HepG2 (cell line): ENCODE measurements at regions not wholly inside any gene's neighbourhood (a gene's known extent, or its start where the extent isn't known, plus 50 kb on each side); places are given as distances from the start of the nearest gene placed in this dataset.

Experiments used
- ATAC-seq: fragments of 200-7000 bp; cut with Tn5 transposase; 3 replicates; pipeline ENCODE4 v1.9.1; 2020; ENCODE audit warnings: mild to moderate bottlenecking, moderate library complexity
- BruUV-seq: library from RNA; stranded (reverse); fragments of 400-500 nt; replicated peaks from 2 replicates; lab custom pipeline; 2021; lab: Mats Ljungman, UMichigan
- CTCF ChIA-PET: fragments of 300-600 bp; formaldehyde crosslinking; extraction: SDS; loops from one replicate; lab custom pipeline; 2021; ENCODE audit warnings: low total read pairs, inconsistent platforms, low intra/inter-chr PET ratio; lab: Yijun Ruan, JAX
- POLR2A ChIA-PET: fragments of 350-600 bp; sonication (Branson Sonifier 250); formaldehyde crosslinking; loops from one replicate; lab custom pipeline; 2020; ENCODE audit warnings: antibody characterized with exemption, inconsistent platforms; lab: Yijun Ruan, JAX
- DNase-seq: peaks from one replicate; pipeline ENCODE4 v3.0.0-alpha.2; 2015; ENCODE audit warnings: low spot score
- FAIRE-seq: peaks from 3 replicates; lab custom pipeline; 2011; peaks lifted over from hg19 to GRCh38; lab: Jason Lieb, UNC
- H2AFZ ChIP-seq: one replicate; pipeline ENCODE4 v1.6.1; 2011; ENCODE audit warnings: low read length, inconsistent platforms
- H3K27ac ChIP-seq: fragments of 300-600 bp; 3 replicates; pipeline ENCODE4 v1.8.0; 2011; ENCODE audit warnings: mixed run types, mild to moderate bottlenecking, mixed read lengths, low read length, inconsistent platforms; ENCODE audit not compliant: insufficient read depth; ENCODE audit errors: extremely low read length
- H3K27me3 ChIP-seq, 2 experiments: fragments of 200-600 bp in 1 of 2; 2 replicates in 1 of 2; 3 replicates in 1 of 2; pipeline versions ENCODE4 v1.6.0 to v1.8.0; 2011; ENCODE audit warnings: low read length in 2 of 2, mild to moderate bottlenecking in 2 of 2, moderate library complexity in 2 of 2, inconsistent platforms in 1 of 2; ENCODE audit not compliant: insufficient read depth in 2 of 2, control insufficient read depth in 1 of 2
- H3K36me3 ChIP-seq, 2 experiments: fragments of 200-600 bp in 1 of 2; replicated peaks in 1 of 2; 2 replicates in 1 of 2; 3 replicates in 1 of 2; pipeline versions ENCODE4 v1.5.1 to v1.8.0; 2011; ENCODE audit warnings: low read length in 2 of 2, inconsistent platforms in 1 of 2; ENCODE audit not compliant: insufficient read depth in 2 of 2, control insufficient read depth in 1 of 2
- H3K4me1 ChIP-seq: 2 replicates; pipeline ENCODE4 v1.5.1; 2012; ENCODE audit warnings: low read length, inconsistent platforms; ENCODE audit not compliant: insufficient read depth
- H3K4me2 ChIP-seq: 2 replicates; pipeline ENCODE4 v1.6.0; 2011; ENCODE audit warnings: low read depth, low read length, inconsistent platforms
- H3K4me3 ChIP-seq, 3 experiments: fragments of 200-600 bp in 1 of 3; sonication (generic), shearing (Covaris generic) in 1 of 3; replicated peaks in 1 of 3; 2 replicates each; pipeline ENCODE4 v1.5.1; 2011 to 2016; ENCODE audit warnings: low read length in 3 of 3, inconsistent platforms in 2 of 3, low read depth in 2 of 3, mild to moderate bottlenecking in 2 of 3, control low read depth in 1 of 3, mixed read lengths in 1 of 3; ENCODE audit not compliant: insufficient read depth in 1 of 3
- H3K79me2 ChIP-seq: one replicate; pipeline ENCODE4 v1.6.1; 2011; ENCODE audit warnings: low read length, inconsistent platforms; ENCODE audit not compliant: insufficient read depth
- H3K9ac ChIP-seq: 2 replicates; pipeline ENCODE4 v1.6.0; 2011; ENCODE audit warnings: mild to moderate bottlenecking, low read depth, low read length, inconsistent platforms; ENCODE audit not compliant: insufficient read depth
- H3K9me3 ChIP-seq: 2 replicates; pipeline ENCODE4 v1.5.1; 2012; ENCODE audit warnings: mild to moderate bottlenecking, low read length
- H4K20me1 ChIP-seq: 2 replicates; pipeline ENCODE4 v1.6.0; 2011; ENCODE audit warnings: inconsistent platforms, mild to moderate bottlenecking, low read length, moderate library complexity; ENCODE audit not compliant: insufficient read depth
- GPN1 ChIP-seq: sonication (generic); formaldehyde crosslinking; IDR thresholded peaks from 2 replicates; pipeline ENCODE4 v1.5.1; 2020; ENCODE audit warnings: missing genetic modification reagents, borderline replicate concordance
- MAFF ChIP-seq: IDR thresholded peaks from 2 replicates; pipeline ENCODE4 v1.6.1; 2011; ENCODE audit warnings: low read depth, low read length, improper control_type of control experiment
- MAFK ChIP-seq, 2 experiments: IDR thresholded peaks in 1 of 2; conservative IDR thresholded peaks in 1 of 2; 2 replicates each; pipeline ENCODE4 v1.6.1; 2011; ENCODE audit warnings: improper control_type of control experiment in 2 of 2, low read length in 2 of 2
- RCOR2 ChIP-seq: IDR thresholded peaks from 2 replicates; pipeline ENCODE4 v1.6.1; 2016; ENCODE audit warnings: missing biosample characterization, missing genetic modification reagents
- SIX1 ChIP-seq: sonication (generic); formaldehyde crosslinking; IDR thresholded peaks from 2 replicates; pipeline ENCODE4 v1.4.0; 2020; ENCODE audit warnings: missing genetic modification reagents, borderline replicate concordance
- ZNF3 ChIP-seq: IDR thresholded peaks from 2 replicates; pipeline ENCODE4 v1.7.0; 2017; ENCODE audit warnings: inconsistent platforms
- ZNF510 ChIP-seq: sonication (generic); formaldehyde crosslinking; IDR thresholded peaks from 2 replicates; pipeline ENCODE4 v1.4.0; 2020; ENCODE audit warnings: low read depth, mild to moderate bottlenecking, missing genetic modification reagents
- WGBS: methylation state at CpG from one replicate; pipeline ENCODE4 v1.1.6; 2017; ENCODE audit warnings: low lambda C conversion rate; 5-methylcytosine and 5-hydroxymethylcytosine counted together
- in situ Hi-C: cut with HindIII; loops from 2 replicates; pipeline ENCODE4 v1.10.0; 2017; ENCODE audit warnings: low pct_unique_long_range_greater_than_20kb; ENCODE audit not compliant: extremely low pct_ligation_motif_present
- intact Hi-C: fragments of 100-400 bp; cut with micrococcal nuclease; formaldehyde crosslinking; loops from one replicate; pipeline ENCODE4 v1.10.0; 2022; ENCODE audit not compliant: unreplicated experiment
- TF ChIP-seq, protein P1 (sequence below): sonication (generic); formaldehyde crosslinking; IDR thresholded peaks from 2 replicates; pipeline ENCODE4 v1.8.0; 2022; ENCODE audit warnings: mild to moderate bottlenecking, missing genetic modification reagents

DNA sequence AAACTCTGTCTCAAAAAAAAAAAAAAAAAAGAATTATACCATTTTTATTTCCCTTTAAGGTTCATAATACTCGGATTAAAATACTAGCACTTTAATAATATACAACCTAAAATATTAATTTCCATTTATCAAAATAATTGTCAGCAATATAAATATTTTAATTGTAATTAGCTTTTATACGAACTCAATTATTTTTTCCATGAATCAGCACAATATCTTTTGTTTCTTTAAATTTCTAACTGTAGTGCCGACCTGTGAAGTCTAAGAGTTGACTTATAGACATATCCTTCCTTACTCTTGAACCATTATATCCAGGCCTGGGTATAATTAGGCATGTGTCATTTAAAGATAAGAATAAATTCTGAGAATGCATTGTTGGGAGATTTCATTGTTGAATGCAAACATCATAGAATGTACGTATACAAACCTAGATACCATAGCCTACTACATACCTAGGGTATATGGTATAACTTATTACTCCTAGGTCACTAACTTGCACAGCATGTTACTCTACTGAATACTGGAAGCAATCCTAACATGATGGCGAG is 996.7 kb upstream of the TMPRSS15 start:
- Histone ChIP-seq H3K9me3 (peaks cover 59% of the 10 kb centered on the region), H2AFZ (no peak overlapping the region), H4K20me1 (no peaks in the 10 kb centered on the region), H3K27ac (no peak overlapping the region), H3K36me3 (no peaks in the 10 kb centered on the region), H3K4me3 (no peak overlapping the region), H3K9ac (no peak overlapping the region), H3K27me3 (no peaks in the 10 kb centered on the region), H3K4me1 (no peaks in the 10 kb centered on the region), H3K4me2 (no peak overlapping the region), H3K79me2 (no peaks in the 10 kb centered on the region)
- 7% methylated on average over 5 of the region's 5 CpGs for WGBS
- no TSS peak for BruUV-seq
- CTCF ChIA-PET, result no interaction called here
- no peak for ATAC-seq
- in situ Hi-C loops, result no loop called here
- peak; percentile 27 to 67; a peak in 3 of 4 replicates for TF ChIP-seq MAFK (conservative IDR thresholded peaks at IDR 0.05 in 1 of 2, IDR thresholded peaks at IDR 0.05 in 1 of 2; ENCODE audit: low read length in 2 of 2)
- TF ChIP-seq ZNF510, result no peak
- peak; percentile 40; the same call in 1 of the 2 replicates for TF ChIP-seq MAFF
- no peak for DNase-seq
- no peak for FAIRE-seq
- POLR2A ChIA-PET, result no interaction called here
- intact Hi-C loops, result no loop called here

DNA sequence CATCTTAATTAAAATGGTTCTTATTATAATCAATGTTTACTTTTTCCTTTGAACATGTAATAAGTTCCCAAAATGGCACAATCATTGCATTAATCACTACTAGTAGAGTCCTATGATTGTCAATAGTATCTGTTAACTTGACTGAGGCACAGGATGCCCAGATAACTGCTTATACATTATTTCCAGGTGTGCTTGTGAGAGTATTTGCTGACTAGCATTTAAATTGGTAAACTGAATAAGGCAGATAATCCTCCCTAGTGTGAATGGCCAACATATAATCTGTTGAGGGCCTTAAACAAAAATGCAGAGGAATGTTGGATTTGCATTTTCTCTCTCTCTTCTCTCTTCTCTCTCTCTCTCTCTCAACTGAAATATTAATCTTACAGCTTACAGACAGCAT is 999.3 kb upstream of the TMPRSS15 start:
- ChIA-PET CTCF (no interaction called here), POLR2A (no interaction called here)
- Histone ChIP-seq H3K27me3 (no peaks in the 10 kb centered on the region), H3K27ac (no peak overlapping the region), H3K36me3 (no peaks in the 10 kb centered on the region), H2AFZ (no peak overlapping the region), H3K4me1 (no peaks in the 10 kb centered on the region), H4K20me1 (no peaks in the 10 kb centered on the region), H3K9me3 (peaks cover 70% of the 10 kb centered on the region), H3K4me3 (no peak overlapping the region), H3K79me2 (no peaks in the 10 kb centered on the region), H3K9ac (no peak overlapping the region), H3K4me2 (no peak overlapping the region)
- FAIRE-seq (no peak), DNase-seq (no peak), ATAC-seq (no peak)
- no TSS peak for BruUV-seq
- intact Hi-C loops (no loop called here), in situ Hi-C loops (no loop called here)
- TF ChIP-seq SIX1 (CRISPR knock-in tag), result no peak
- TF ChIP-seq ZNF3 (CRISPR knock-in tag), result no peak
- TF ChIP-seq, protein P1, sequence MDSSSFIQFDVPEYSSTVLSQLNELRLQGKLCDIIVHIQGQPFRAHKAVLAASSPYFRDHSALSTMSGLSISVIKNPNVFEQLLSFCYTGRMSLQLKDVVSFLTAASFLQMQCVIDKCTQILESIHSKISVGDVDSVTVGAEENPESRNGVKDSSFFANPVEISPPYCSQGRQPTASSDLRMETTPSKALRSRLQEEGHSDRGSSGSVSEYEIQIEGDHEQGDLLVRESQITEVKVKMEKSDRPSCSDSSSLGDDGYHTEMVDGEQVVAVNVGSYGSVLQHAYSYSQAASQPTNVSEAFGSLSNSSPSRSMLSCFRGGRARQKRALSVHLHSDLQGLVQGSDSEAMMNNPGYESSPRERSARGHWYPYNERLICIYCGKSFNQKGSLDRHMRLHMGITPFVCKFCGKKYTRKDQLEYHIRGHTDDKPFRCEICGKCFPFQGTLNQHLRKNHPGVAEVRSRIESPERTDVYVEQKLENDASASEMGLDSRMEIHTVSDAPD, result no peak
- TF ChIP-seq MAFK (conservative IDR thresholded peaks at IDR 0.05 in 1 of 2, IDR thresholded peaks at IDR 0.05 in 1 of 2; ENCODE audit: low read length in 2 of 2), result peak; percentile 48 to 56
- TF ChIP-seq RCOR2 (CRISPR knock-in tag), result no peak
- TF ChIP-seq MAFF, result peak; percentile 60
- TF ChIP-seq GPN1 (CRISPR knock-in tag), result no peak
